Stimulated activated CD4-positive, alpha-beta T cell treated with anti-CD3 and anti-CD28 coated beads, Interleukin-4, amount 100 ng/mL, for 1 hour (primary cell): ENCODE measurements at regions not wholly inside any gene's neighbourhood (a gene's known extent, or its start where the extent isn't known, plus 50 kb on each side); places are given as distances from the start of the nearest gene placed in this dataset.

Experiments used
- DNase-seq: peaks from one replicate; pipeline ENCODE4 v3.0.0-alpha.2; 2020

GRCh38 chr3:150264561-150265279 lies 143.4 kb upstream of the TSC22D2 start:
- DNase-seq: no peak

GRCh38 chr3:150261958-150262357 lies 146.1 kb upstream of the TSC22D2 start:
- DNase-seq: no peak

GRCh38 chr3:150261418-150261817 lies 146.7 kb upstream of the TSC22D2 start:
- DNase-seq: no peak

GRCh38 chr3:150260398-150260710 lies 147.7 kb upstream of the TSC22D2 start:
- no peak for DNase-seq

- no peak for DNase-seq
Observed at GRCh38 chr3:150259526-150260397, 148.3 kb upstream of the TSC22D2 start.

GRCh38 chr3:150256782-150257181 lies 151.3 kb upstream of the TSC22D2 start:
- DNase-seq: no peak

- DNase-seq: no peak
Observed at GRCh38 chr3:150256318-150256717, 151.8 kb upstream of the TSC22D2 start.

- DNase-seq: no peak
Observed at GRCh38 chr3:150255826-150256225, 152.3 kb upstream of the TSC22D2 start.

- no peak for DNase-seq
Observed at GRCh38 chr3:150255413-150255812, 152.7 kb upstream of the TSC22D2 start.

GRCh38 chr3:150254309-150254708 lies 153.8 kb upstream of the TSC22D2 start:
- DNase-seq: no peak

GRCh38 chr3:150253622-150254021 lies 154.5 kb upstream of the TSC22D2 start:
- DNase-seq: no peak

GRCh38 chr3:150252462-150252861 lies 155.6 kb upstream of the TSC22D2 start:
- DNase-seq: no peak

GRCh38 chr3:150251187-150252062 lies 156.7 kb upstream of the TSC22D2 start:
- DNase-seq: no peak

- no peak for DNase-seq
Observed at GRCh38 chr3:150249779-150250470, 158.2 kb upstream of the TSC22D2 start.

- no peak for DNase-seq
Observed at GRCh38 chr3:150248888-150249681, 159.0 kb upstream of the TSC22D2 start.

GRCh38 chr3:150248116-150248887 lies 159.8 kb upstream of the TSC22D2 start:
- DNase-seq: no peak

- no peak for DNase-seq
Observed at GRCh38 chr3:150247441-150247840, 160.7 kb upstream of the TSC22D2 start.

- DNase-seq: no peak
Observed at GRCh38 chr3:150243466-150243865, 164.6 kb upstream of the TSC22D2 start.

GRCh38 chr3:150242220-150242936 lies 165.7 kb upstream of the TSC22D2 start:
- no peak for DNase-seq

- no peak for DNase-seq
Observed at GRCh38 chr3:150240891-150241290, 167.2 kb upstream of the TSC22D2 start.
